Fibroblast of lung (primary cell): ENCODE measurements at regions not wholly inside any gene's neighbourhood (a gene's known extent, or its start where the extent isn't known, plus 50 kb on each side); places are given as distances from the start of the nearest gene placed in this dataset.

Experiments
- DNase-seq, 2 donors: peaks; one replicate each; pipeline versions ENCODE4 v3.0.0 to v3.0.0-alpha.2; 2010; ENCODE audit warnings: low read depth in 2 of 2
- H2AFZ ChIP-seq: 2 replicates; pipeline ENCODE4 v1.5.1; 2012; ENCODE audit warnings: low read length, control low read depth, inconsistent platforms
- H3K27ac ChIP-seq: 2 replicates; pipeline ENCODE4 v1.5.1; 2011; ENCODE audit warnings: low read length, control low read depth; ENCODE audit not compliant: insufficient read depth
- H3K27me3 ChIP-seq: 2 replicates; pipeline ENCODE4 v1.5.1; 2011; ENCODE audit warnings: mild to moderate bottlenecking, low read length; ENCODE audit not compliant: control insufficient read depth, insufficient read depth
- H3K36me3 ChIP-seq: 2 replicates; pipeline ENCODE4 v1.5.1; 2011; ENCODE audit warnings: low read length; ENCODE audit not compliant: control insufficient read depth, insufficient read depth
- H3K4me1 ChIP-seq: 2 replicates; pipeline ENCODE4 v1.5.1; 2011; ENCODE audit warnings: low read length; ENCODE audit not compliant: control insufficient read depth, insufficient read depth; ENCODE audit errors: extremely low read depth
- H3K4me2 ChIP-seq: 2 replicates; pipeline ENCODE4 v1.5.1; 2011; ENCODE audit warnings: low read length, control low read depth; ENCODE audit not compliant: insufficient read depth; ENCODE audit errors: extremely low read depth
- H3K4me3 ChIP-seq, 4 experiments: fragments of 200-600 bp in 1 of 4; sonication (generic) in 1 of 4; replicated peaks in 1 of 4; 2 replicates each; pipeline ENCODE4 v1.5.1; 2011 to 2016; ENCODE audit warnings: low read length in 4 of 4, low read depth in 3 of 4, mild to moderate bottlenecking in 3 of 4, control low read depth in 2 of 4, inconsistent platforms in 1 of 4, mixed read lengths in 1 of 4; ENCODE audit not compliant: insufficient read depth in 1 of 4; ENCODE audit errors: control extremely low read depth in 1 of 4
- H3K79me2 ChIP-seq: 2 replicates; pipeline ENCODE4 v1.5.1; 2012; ENCODE audit warnings: mild to moderate bottlenecking, low read length, inconsistent platforms; ENCODE audit not compliant: control insufficient read depth, insufficient read depth
- H3K9ac ChIP-seq: 2 replicates; pipeline ENCODE4 v1.5.1; 2011; ENCODE audit warnings: mild to moderate bottlenecking, low read length, control low read depth; ENCODE audit not compliant: insufficient read depth
- H3K9me3 ChIP-seq: 2 replicates; pipeline ENCODE4 v1.5.1; 2012; ENCODE audit warnings: low read depth, low read length; ENCODE audit not compliant: control insufficient read depth, insufficient read depth
- H4K20me1 ChIP-seq: 2 replicates; pipeline ENCODE4 v1.5.1; 2011; ENCODE audit warnings: low read length; ENCODE audit not compliant: control insufficient read depth, insufficient read depth; ENCODE audit errors: extremely low read depth
- CTCF ChIP-seq, 2 donors: IDR thresholded peaks in 1 of 2; conservative IDR thresholded peaks in 1 of 2; 1 replicate in 1 of 2; 2 replicates in 1 of 2; pipeline ENCODE4 v1.5.1; 2011 to 2012; ENCODE audit warnings: low read length in 2 of 2, control low read depth in 1 of 2, inconsistent platforms in 1 of 2, low read depth in 1 of 2, mild to moderate bottlenecking in 1 of 2
- EZH2 ChIP-seq: IDR thresholded peaks from 2 replicates; pipeline ENCODE4 v1.5.1; 2012; ENCODE audit warnings: low read length, control low read depth, mild to moderate bottlenecking; ENCODE audit errors: missing control alignments

GRCh38 chr6:84456803-84457202 is 229.4 kb upstream of the CEP162 start:
- Histone ChIP-seq H3K4me2 (no peak overlapping the region), H3K36me3 (no peaks in the 10 kb centered on the region), H3K4me3 (no peak overlapping the region), H3K9ac (no peak overlapping the region), H2AFZ (no peak overlapping the region), H3K9me3 (no peaks in the 10 kb centered on the region), H3K27ac (no peak overlapping the region), H3K27me3 (no peaks in the 10 kb centered on the region), H3K4me1 (no peaks in the 10 kb centered on the region), H4K20me1 (no peaks in the 10 kb centered on the region), H3K79me2 (no peaks in the 10 kb centered on the region)
- DNase-seq = no peak
- no peak for TF ChIP-seq EZH2
- TF ChIP-seq CTCF (conservative IDR thresholded peaks at IDR 0.05 in 1 of 2, IDR thresholded peaks at IDR 0.05 in 1 of 2; ENCODE audit: low read depth in 1 of 2, low read length in 2 of 2) = no peak

GRCh38 chr6:84455511-84456029 is 228.1 kb upstream of the CEP162 start:
- H2AFZ ChIP-seq = no peak overlapping the region

GRCh38 chr6:84453499-84453898 is 226.1 kb upstream of the CEP162 start:
- H4K20me1 ChIP-seq = no peaks in the 10 kb centered on the region
- no peak overlapping the region for H2AFZ ChIP-seq
- no peak for TF ChIP-seq CTCF (conservative IDR thresholded peaks at IDR 0.05 in 1 of 2, IDR thresholded peaks at IDR 0.05 in 1 of 2; ENCODE audit: low read depth in 1 of 2, low read length in 2 of 2)
- TF ChIP-seq EZH2 = no peak
- no peaks in the 10 kb centered on the region for H3K27me3 ChIP-seq
- DNase-seq = no peak
- H3K27ac ChIP-seq = no peak overlapping the region
- H3K4me3 ChIP-seq = no peak overlapping the region
- H3K36me3 ChIP-seq = no peaks in the 10 kb centered on the region
- H3K4me2 ChIP-seq = no peak overlapping the region
- no peak overlapping the region for H3K9ac ChIP-seq
- no peaks in the 10 kb centered on the region for H3K79me2 ChIP-seq
- no peaks in the 10 kb centered on the region for H3K4me1 ChIP-seq
- H3K9me3 ChIP-seq = no peaks in the 10 kb centered on the region

More at GRCh38 chr6:84455511-84456029, 228.1 kb upstream of the CEP162 start:
- no peak for DNase-seq
- Histone ChIP-seq H3K27ac (no peak overlapping the region), H3K36me3 (no peaks in the 10 kb centered on the region), H3K9ac (no peak overlapping the region), H3K4me1 (no peaks in the 10 kb centered on the region), H3K9me3 (no peaks in the 10 kb centered on the region), H3K4me3 (no peak overlapping the region), H3K27me3 (no peaks in the 10 kb centered on the region), H3K79me2 (no peaks in the 10 kb centered on the region), H4K20me1 (no peaks in the 10 kb centered on the region), H3K4me2 (no peak overlapping the region)
- no peak for TF ChIP-seq CTCF (conservative IDR thresholded peaks at IDR 0.05 in 1 of 2, IDR thresholded peaks at IDR 0.05 in 1 of 2; ENCODE audit: low read depth in 1 of 2, low read length in 2 of 2)
